ENCODE measurements at regions not wholly inside any gene's neighbourhood (a gene's known extent, or its start where the extent isn't known, plus 50 kb on each side); places are given as distances from the start of the nearest gene placed in this dataset.

GRCh38 chr12:20250761-20251160 is 117.6 kb upstream of the PDE3A start:
- no peak for ATAC-seq
- intact Hi-C loops (cut with DNase I), result no loop called here

GRCh38 chr12:20257311-20257710 is 111.0 kb upstream of the PDE3A start:
- ATAC-seq (no peak), DNase-seq (ENCODE audit: missing footprints) (no peak)
- intact Hi-C loops (cut with DNase I), result no loop called here

More at GRCh38 chr12:20250761-20251160, 117.6 kb upstream of the PDE3A start:
- DNase-seq (ENCODE audit: missing footprints), result no peak

GRCh38 chr12:20259786-20260185 is 108.6 kb upstream of the PDE3A start:
- no peak for ATAC-seq
- intact Hi-C loops (cut with DNase I), result no loop called here
- DNase-seq (ENCODE audit: missing footprints), result no peak

- DNase-seq (ENCODE audit: missing footprints) (no peak), ATAC-seq (no peak)
- intact Hi-C loops (cut with DNase I), result no loop called here
Measured at GRCh38 chr12:20260851-20261250, 107.5 kb upstream of the PDE3A start.

- ATAC-seq, result no peak
- DNase-seq (ENCODE audit: missing footprints), result no peak
- intact Hi-C loops (cut with DNase I), result no loop called here
Measured at GRCh38 chr12:20262119-20262518, 106.2 kb upstream of the PDE3A start.

GRCh38 chr12:20264026-20264425 is 104.3 kb upstream of the PDE3A start:
- DNase-seq (ENCODE audit: missing footprints) (no peak), ATAC-seq (no peak)
- intact Hi-C loops (cut with DNase I), result no loop called here

GRCh38 chr12:20264608-20265114 is 103.7 kb upstream of the PDE3A start:
- DNase-seq (ENCODE audit: missing footprints) (no peak), ATAC-seq (peak; percentile 56)
- intact Hi-C loops (cut with DNase I), result no loop called here

- DNase-seq (ENCODE audit: missing footprints) (no peak), ATAC-seq (no peak)
- intact Hi-C loops (cut with DNase I), result no loop called here
Measured at GRCh38 chr12:20268121-20268732, 100.1 kb upstream of the PDE3A start.

- ATAC-seq, result no peak
- intact Hi-C loops (cut with DNase I), result no loop called here
- no peak for DNase-seq (ENCODE audit: missing footprints)
Measured at GRCh38 chr12:20268771-20269170, 99.6 kb upstream of the PDE3A start.

- DNase-seq (ENCODE audit: missing footprints) (no peak), ATAC-seq (no peak)
- intact Hi-C loops (cut with DNase I), result loop anchor here (1.0 to 10.0 kb wide), 8 partner anchors 48 to 515 kb away; no protein-coding TSS in a partner anchor
Measured at GRCh38 chr12:20269337-20270067, 98.8 kb upstream of the PDE3A start.

GRCh38 chr12:20270557-20270956 is 97.8 kb upstream of the PDE3A start:
- ATAC-seq (peak; percentile 26), DNase-seq (ENCODE audit: missing footprints) (no peak)
- intact Hi-C loops (cut with DNase I), result loop anchor here (1.0 to 10.0 kb wide), 8 partner anchors 47 to 516 kb away; no protein-coding TSS in a partner anchor

- intact Hi-C loops (cut with DNase I), result loop anchor here (2.0 to 10.0 kb wide), 9 partner anchors 45 to 517 kb away; partner anchors contain the start of gene PDE3A
- peak; percentile 40 for ATAC-seq
- DNase-seq (ENCODE audit: missing footprints), result peak; percentile 41
Measured at GRCh38 chr12:20272161-20272560, 96.2 kb upstream of the PDE3A start.

GRCh38 chr12:20272801-20273200 is 95.5 kb upstream of the PDE3A start:
- no peak for DNase-seq (ENCODE audit: missing footprints)
- peak; percentile 74 for ATAC-seq

GRCh38 chr12:20274008-20274407 is 94.3 kb upstream of the PDE3A start:
- DNase-seq (ENCODE audit: missing footprints) (peak; percentile 64), ATAC-seq (peak; percentile 88)
- intact Hi-C loops (cut with DNase I), result loop anchor here (5.0 to 10.0 kb wide), 7 partner anchors 43 to 519 kb away; no protein-coding TSS in a partner anchor

More at GRCh38 chr12:20272801-20273200, 95.5 kb upstream of the PDE3A start:
- intact Hi-C loops (cut with DNase I), result loop anchor here (2.0 to 10.0 kb wide), 9 partner anchors 44 to 518 kb away; partner anchors contain the start of gene PDE3A

- ATAC-seq, result no peak
- DNase-seq (ENCODE audit: missing footprints), result no peak
- intact Hi-C loops (cut with DNase I), result loop anchor here (10.0 kb wide), 2 partner anchors 323 to 523 kb away; no protein-coding TSS in a partner anchor
Measured at GRCh38 chr12:20278276-20278675, 90.1 kb upstream of the PDE3A start.

- intact Hi-C loops (cut with DNase I), result no loop called here
- DNase-seq (ENCODE audit: missing footprints) (no peak), ATAC-seq (no peak)
Measured at GRCh38 chr12:20280515-20280914, 87.8 kb upstream of the PDE3A start.

- DNase-seq (ENCODE audit: missing footprints) (no peak), ATAC-seq (no peak)
- intact Hi-C loops (cut with DNase I), result no loop called here
Measured at GRCh38 chr12:20282401-20282800, 85.9 kb upstream of the PDE3A start.

GRCh38 chr12:20283482-20283881 is 84.9 kb upstream of the PDE3A start:
- intact Hi-C loops (cut with DNase I), result no loop called here
- ATAC-seq, result no peak
- no peak for DNase-seq (ENCODE audit: missing footprints)

- intact Hi-C loops (cut with DNase I), result no loop called here
- DNase-seq (ENCODE audit: missing footprints) (no peak), ATAC-seq (no peak)
Measured at GRCh38 chr12:20289520-20289919, 78.8 kb upstream of the PDE3A start.

- no peak for ATAC-seq
- intact Hi-C loops (cut with DNase I), result no loop called here
- no peak for DNase-seq (ENCODE audit: missing footprints)
Measured at GRCh38 chr12:20300457-20300856, 67.9 kb upstream of the PDE3A start.

Data from Right ventricle myocardium inferior (tissue), 1 donor.